WTC11 (cell line): ENCODE measurements at regions not wholly inside any gene's neighbourhood (a gene's known extent, or its start where the extent isn't known, plus 50 kb on each side); places are given as distances from the start of the nearest gene placed in this dataset.

Experiments
- ATF3 ChIP-seq: sonication (generic); formaldehyde crosslinking; conservative IDR thresholded peaks from 2 replicates; pipeline ENCODE4 v1.8.1; 2022; ENCODE audit warnings: mild to moderate bottlenecking, missing genetic modification reagents
- CTCF ChIP-seq: fragments of 200-600 bp; IDR thresholded peaks from 2 replicates; pipeline ENCODE4 v1.8.0; 2022; ENCODE audit warnings: antibody characterized with exemption
- FOXJ3 ChIP-seq: sonication (generic); formaldehyde crosslinking; IDR thresholded peaks from 2 replicates; pipeline ENCODE4 v1.9.0; 2021; ENCODE audit warnings: missing genetic modification reagents, mild to moderate bottlenecking, borderline replicate concordance
- GABPB1 ChIP-seq: sonication (generic); formaldehyde crosslinking; IDR thresholded peaks from 2 replicates; pipeline ENCODE4 v1.8.1; 2023; ENCODE audit warnings: mild to moderate bottlenecking, missing genetic modification reagents
- RELA ChIP-seq: sonication (generic); formaldehyde crosslinking; IDR thresholded peaks from 2 replicates; pipeline ENCODE4 v1.8.1; 2022; ENCODE audit warnings: missing genetic modification reagents, mild to moderate bottlenecking, borderline replicate concordance
- TEAD4 ChIP-seq: sonication (generic); formaldehyde crosslinking; IDR thresholded peaks from 2 replicates; pipeline ENCODE4 v1.8.0; 2022; ENCODE audit warnings: mild to moderate bottlenecking, missing genetic modification reagents
- ZBTB21 ChIP-seq: sonication (generic); formaldehyde crosslinking; IDR thresholded peaks from 2 replicates; pipeline ENCODE4 v1.8.1; 2023; ENCODE audit warnings: mild to moderate bottlenecking, missing genetic modification reagents, borderline replicate concordance
- ZBTB43 ChIP-seq: sonication (generic); formaldehyde crosslinking; IDR thresholded peaks from 2 replicates; pipeline ENCODE4 v1.8.1; 2023; ENCODE audit warnings: mild to moderate bottlenecking, missing genetic modification reagents

GRCh38 chr12:84805474-84805858, 107.1 kb downstream of the SLC6A15 start:
- TF ChIP-seq ZBTB21 (CRISPR knock-in tag) (0 out of 2 replicates have a peak, but pooled peaks have one; percentile 28), RELA (CRISPR knock-in tag) (no peak), CTCF (no peak), ZBTB43 (peak; percentile 70; the same call in 1 of the 2 replicates), ATF3 (CRISPR knock-in tag) (no peak), GABPB1 (CRISPR knock-in tag) (no peak), TEAD4 (CRISPR knock-in tag) (no peak), FOXJ3 (CRISPR knock-in tag) (peak; percentile 67; the same call in 1 of the 2 replicates)
